ENCODE measurements at regions not wholly inside any gene's neighbourhood (a gene's known extent, or its start where the extent isn't known, plus 50 kb on each side); places are given as distances from the start of the nearest gene placed in this dataset.

DNA sequence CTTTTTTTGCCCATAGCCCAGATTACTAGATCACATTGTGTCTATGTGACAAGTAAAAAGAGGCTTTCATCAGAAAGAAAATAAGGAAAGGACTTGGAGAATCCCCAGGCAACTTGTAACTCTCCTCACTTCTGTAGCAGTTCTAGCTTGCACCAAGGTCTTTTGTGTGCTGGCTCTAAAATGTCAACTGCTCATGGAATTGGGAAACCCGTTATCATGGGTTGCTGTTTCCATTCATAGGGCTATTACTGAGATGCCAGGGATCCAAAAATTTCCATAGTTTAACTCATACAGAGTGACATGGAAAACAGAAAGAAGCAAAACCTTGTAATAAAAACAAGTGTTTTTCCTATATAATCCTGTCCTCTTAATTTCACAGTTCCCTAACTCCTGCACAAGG, 123.9 kb upstream of the FBXL7 start:
- TF ChIP-seq, protein P1, sequence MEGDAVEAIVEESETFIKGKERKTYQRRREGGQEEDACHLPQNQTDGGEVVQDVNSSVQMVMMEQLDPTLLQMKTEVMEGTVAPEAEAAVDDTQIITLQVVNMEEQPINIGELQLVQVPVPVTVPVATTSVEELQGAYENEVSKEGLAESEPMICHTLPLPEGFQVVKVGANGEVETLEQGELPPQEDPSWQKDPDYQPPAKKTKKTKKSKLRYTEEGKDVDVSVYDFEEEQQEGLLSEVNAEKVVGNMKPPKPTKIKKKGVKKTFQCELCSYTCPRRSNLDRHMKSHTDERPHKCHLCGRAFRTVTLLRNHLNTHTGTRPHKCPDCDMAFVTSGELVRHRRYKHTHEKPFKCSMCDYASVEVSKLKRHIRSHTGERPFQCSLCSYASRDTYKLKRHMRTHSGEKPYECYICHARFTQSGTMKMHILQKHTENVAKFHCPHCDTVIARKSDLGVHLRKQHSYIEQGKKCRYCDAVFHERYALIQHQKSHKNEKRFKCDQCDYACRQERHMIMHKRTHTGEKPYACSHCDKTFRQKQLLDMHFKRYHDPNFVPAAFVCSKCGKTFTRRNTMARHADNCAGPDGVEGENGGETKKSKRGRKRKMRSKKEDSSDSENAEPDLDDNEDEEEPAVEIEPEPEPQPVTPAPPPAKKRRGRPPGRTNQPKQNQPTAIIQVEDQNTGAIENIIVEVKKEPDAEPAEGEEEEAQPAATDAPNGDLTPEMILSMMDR (IDR thresholded peaks at IDR 0.05; ENCODE audit: poor library complexity) = no peak
- TF ChIP-seq EZH2 (IDR thresholded peaks at IDR 0.05; ENCODE audit: borderline replicate concordance) (no peak), EZH2phosphoT487 (IDR thresholded peaks at IDR 0.05; ENCODE audit: low read depth, severe bottlenecking, unreplicated experiment) (no peak)
